ENCODE measurements at regions not wholly inside any gene's neighbourhood (a gene's known extent, or its start where the extent isn't known, plus 50 kb on each side); places are given as distances from the start of the nearest gene placed in this dataset.

- no peak for DNase-seq (ENCODE audit: low read depth)
Measured at GRCh38 chr5:44868541-44868940, 59.8 kb downstream of the MRPS30 start.

- DNase-seq (ENCODE audit: low read depth), result no peak
Measured at GRCh38 chr5:44869928-44870327, 61.2 kb downstream of the MRPS30 start.

- no peak for DNase-seq (ENCODE audit: low read depth)
Measured at GRCh38 chr5:44870430-44870829, 61.7 kb downstream of the MRPS30 start.

- DNase-seq (ENCODE audit: low read depth), result no peak
Measured at GRCh38 chr5:44871401-44871800, 62.7 kb downstream of the MRPS30 start.

- no peak for DNase-seq (ENCODE audit: low read depth)
Measured at GRCh38 chr5:44875661-44876605, 67.2 kb downstream of the MRPS30 start.

- no peak for DNase-seq (ENCODE audit: low read depth)
Measured at GRCh38 chr5:44881266-44881665, 72.5 kb downstream of the MRPS30 start.

- DNase-seq (ENCODE audit: low read depth), result no peak
Measured at GRCh38 chr5:44884036-44884435, 75.3 kb downstream of the MRPS30 start.

GRCh38 chr5:44885903-44886302, 77.2 kb downstream of the MRPS30 start:
- DNase-seq (ENCODE audit: low read depth), result no peak

GRCh38 chr5:44887722-44888121, 79.0 kb downstream of the MRPS30 start:
- DNase-seq (ENCODE audit: low read depth), result no peak

GRCh38 chr5:44888435-44888834, 79.7 kb downstream of the MRPS30 start:
- no peak for DNase-seq (ENCODE audit: low read depth)

GRCh38 chr5:44891116-44891515, 82.4 kb downstream of the MRPS30 start:
- no peak for DNase-seq (ENCODE audit: low read depth)

GRCh38 chr5:44900273-44900954, 91.7 kb downstream of the MRPS30 start:
- DNase-seq (ENCODE audit: low read depth), result no peak

- no peak for DNase-seq (ENCODE audit: low read depth)
Measured at GRCh38 chr5:44907396-44907795, 98.6 kb downstream of the MRPS30 start.

- DNase-seq (ENCODE audit: low read depth), result peak; percentile 2
Measured at GRCh38 chr5:44909004-44909403, 100.3 kb downstream of the MRPS30 start.

GRCh38 chr5:44911501-44911900, 102.8 kb downstream of the MRPS30 start:
- DNase-seq (ENCODE audit: low read depth), result no peak

- no peak for DNase-seq (ENCODE audit: low read depth)
Measured at GRCh38 chr5:44914221-44914620, 105.5 kb downstream of the MRPS30 start.

GRCh38 chr5:44919560-44919959, 110.8 kb downstream of the MRPS30 start:
- DNase-seq (ENCODE audit: low read depth), result no peak

- no peak for DNase-seq (ENCODE audit: low read depth)
Measured at GRCh38 chr5:44927115-44927733, 118.5 kb downstream of the MRPS30 start.

GRCh38 chr5:44932922-44933585, 124.3 kb downstream of the MRPS30 start:
- DNase-seq (ENCODE audit: low read depth), result no peak

- no peak for DNase-seq (ENCODE audit: low read depth)
Measured at GRCh38 chr5:44933686-44934085, 124.9 kb downstream of the MRPS30 start.

GRCh38 chr5:44935262-44935661, 126.5 kb downstream of the MRPS30 start:
- DNase-seq (ENCODE audit: low read depth), result no peak

GRCh38 chr5:44935871-44936270, 127.1 kb downstream of the MRPS30 start:
- no peak for DNase-seq (ENCODE audit: low read depth)
